Eye (tissue), 1 donor: ENCODE measurements at regions not wholly inside any gene's neighbourhood (a gene's known extent, or its start where the extent isn't known, plus 50 kb on each side); places are given as distances from the start of the nearest gene placed in this dataset.

Source experiments
- DNase-seq: peaks from one replicate; pipeline ENCODE4 v3.0.0-alpha.2; 2015

DNA sequence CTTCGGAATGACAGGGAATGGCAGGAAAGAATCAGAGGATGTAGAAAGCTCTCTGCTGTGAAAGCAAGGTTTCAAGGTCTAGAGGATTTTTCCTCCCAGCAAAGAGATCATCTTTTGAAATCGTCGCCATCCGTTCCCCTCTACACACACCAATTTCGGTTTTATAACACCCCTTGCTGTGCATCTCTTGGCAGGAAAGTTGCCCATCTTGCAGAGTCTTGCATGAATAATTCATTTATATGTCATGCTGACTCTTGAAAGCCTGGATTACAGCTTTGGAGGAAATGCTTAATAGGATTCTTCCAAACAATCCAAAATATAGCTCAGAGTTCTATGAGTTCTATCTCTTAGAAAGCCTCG is 262.7 kb downstream of the CHL1 start:
- peak; percentile 41 for DNase-seq

- DNase-seq, result no peak
Measured at GRCh38 chr3:461006-461405, 264.4 kb downstream of the CHL1 start.

DNA sequence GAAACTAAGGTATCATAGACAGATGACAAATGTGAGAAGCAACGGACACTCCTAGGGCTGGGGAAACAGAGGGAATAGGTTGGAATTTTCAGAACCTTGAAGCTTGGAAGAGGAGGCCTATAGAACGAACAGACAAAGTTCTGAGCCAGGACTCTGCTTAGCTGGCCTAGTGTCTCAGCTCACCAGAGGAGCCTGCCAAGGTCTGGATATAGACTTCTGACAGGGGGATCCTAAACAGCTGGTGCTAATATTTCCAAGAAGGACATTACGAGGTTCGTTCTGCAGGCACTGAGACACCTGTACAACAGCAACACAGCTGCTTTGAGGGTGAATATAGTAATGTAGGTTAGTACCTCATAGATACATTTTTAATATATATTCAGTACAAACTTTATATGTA is 266.3 kb downstream of the CHL1 start:
- no peak for DNase-seq

GRCh38 chr3:463252-464192 is 267.0 kb downstream of the CHL1 start:
- peak; percentile 14 for DNase-seq

GRCh38 chr3:464255-464654 is 267.7 kb downstream of the CHL1 start:
- no peak for DNase-seq

DNA sequence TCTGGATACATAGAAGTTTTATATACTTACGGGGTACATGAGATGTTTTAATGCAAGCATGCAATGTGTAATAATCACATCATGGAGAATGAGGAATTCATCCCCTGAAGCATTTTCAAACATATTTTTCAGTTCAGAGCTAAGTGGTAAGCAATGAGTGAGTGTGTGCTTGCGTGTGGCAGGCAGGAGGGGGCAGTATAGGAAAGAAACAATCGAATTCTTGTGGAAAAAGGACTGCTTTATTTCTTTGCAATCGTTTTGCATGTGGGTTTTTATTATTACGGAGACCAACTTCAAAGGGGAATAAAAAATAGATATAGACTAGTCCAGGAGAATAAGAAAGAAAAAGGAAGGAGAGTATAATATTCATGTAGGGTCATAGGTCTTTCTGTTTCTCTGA is 271.6 kb downstream of the CHL1 start:
- peak; percentile 26 for DNase-seq

- DNase-seq, result no peak
Measured at GRCh38 chr3:473033-473800, 276.7 kb downstream of the CHL1 start.

DNA sequence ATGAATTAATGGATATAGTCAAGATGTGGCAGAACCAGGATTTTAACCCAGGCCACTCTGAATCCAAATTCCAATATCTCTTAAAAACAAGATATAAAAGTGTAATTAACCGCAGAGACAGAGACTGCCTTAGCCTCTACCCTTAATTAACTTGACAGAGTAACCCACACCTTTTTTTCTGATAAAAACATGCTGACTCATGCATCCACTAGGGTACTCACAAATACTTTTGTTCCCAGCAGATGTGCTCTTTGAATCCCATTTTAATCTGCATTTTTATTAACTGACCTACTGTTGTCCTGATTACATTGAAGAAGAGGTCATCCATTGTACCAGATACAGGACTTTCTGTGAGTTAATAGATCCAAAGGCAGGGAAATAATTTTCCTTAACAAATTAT is 278.3 kb downstream of the CHL1 start:
- no peak for DNase-seq

DNA sequence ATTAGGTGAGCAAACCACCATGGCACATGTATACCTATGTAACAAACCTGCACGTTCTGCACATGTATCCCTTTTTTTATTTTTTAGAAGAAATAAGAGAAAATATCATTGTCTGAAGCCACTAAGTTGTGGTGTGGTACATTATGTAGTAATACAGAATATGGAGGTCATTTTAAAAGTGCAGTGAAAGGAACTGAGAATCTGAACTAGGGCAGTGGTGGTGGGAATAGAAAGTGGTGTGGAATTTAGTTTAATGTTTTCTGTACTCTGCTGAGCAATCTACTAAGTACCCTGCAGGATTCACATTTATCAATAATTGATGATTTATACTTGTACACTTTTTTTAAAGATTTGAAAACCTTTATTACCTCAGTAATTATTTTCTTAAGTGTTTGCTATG is 283.5 kb downstream of the CHL1 start:
- no peak for DNase-seq

DNA sequence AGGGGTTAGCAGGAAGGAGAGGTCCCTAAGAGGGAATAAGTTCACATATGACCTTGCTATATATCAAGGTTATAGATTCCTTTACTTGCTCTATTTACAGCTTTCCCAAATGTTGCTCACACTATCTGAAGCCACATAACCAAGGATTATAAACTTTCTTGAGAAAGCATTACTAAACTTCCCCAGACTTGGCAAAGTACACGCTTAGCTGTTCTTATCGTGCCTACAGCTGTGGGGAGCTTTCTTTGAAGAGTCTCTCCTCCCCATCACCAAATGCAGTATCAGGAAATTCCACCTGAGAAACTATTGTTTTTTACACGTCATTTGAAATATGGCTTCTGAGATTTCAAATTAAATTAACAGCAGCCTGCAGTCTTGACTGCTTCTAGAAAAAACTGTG is 284.5 kb downstream of the CHL1 start:
- no peak for DNase-seq

DNA sequence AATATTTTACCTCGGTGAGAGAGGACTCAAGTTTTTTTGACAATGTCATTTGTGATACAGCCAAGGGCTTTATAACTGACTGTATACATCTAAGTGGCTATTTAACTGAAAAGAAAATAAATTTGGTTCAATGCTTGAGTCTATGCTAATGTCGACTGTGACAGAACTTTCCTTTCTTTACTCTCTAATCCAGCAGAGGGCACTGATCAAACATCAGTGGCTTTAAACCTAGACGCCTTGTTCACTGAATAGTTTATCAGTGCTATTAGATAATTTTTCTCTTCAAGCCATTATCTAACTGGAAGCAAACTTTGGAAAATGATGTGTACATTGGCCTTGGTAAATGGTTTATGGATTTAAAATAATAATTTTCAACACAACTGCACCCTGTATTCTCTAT is 285.1 kb downstream of the CHL1 start:
- DNase-seq, result no peak

GRCh38 chr3:482479-482878 is 285.9 kb downstream of the CHL1 start:
- DNase-seq, result no peak

- no peak for DNase-seq
Measured at GRCh38 chr3:484341-484740, 287.8 kb downstream of the CHL1 start.

DNA sequence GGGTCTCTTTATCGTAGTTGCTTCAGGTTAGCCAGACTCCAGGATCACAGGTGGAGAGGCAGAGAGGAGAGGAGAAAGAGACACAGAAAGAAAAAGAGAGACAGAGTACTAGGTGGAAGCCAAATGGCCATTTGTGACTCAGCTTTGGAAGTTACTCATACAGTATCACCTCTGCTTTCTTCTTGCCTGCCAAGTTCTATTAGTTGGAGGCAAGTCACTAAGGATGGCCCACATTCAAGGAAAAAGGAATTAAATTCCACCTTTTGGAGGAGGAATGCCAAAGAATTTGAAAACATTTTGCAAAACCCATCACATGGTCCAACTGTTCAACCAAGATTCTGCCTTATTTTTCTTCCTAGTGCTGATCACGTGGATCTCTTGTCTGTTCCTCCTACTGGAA is 291.1 kb downstream of the CHL1 start:
- DNase-seq, result no peak

- DNase-seq, result no peak
Measured at GRCh38 chr3:492586-493316, 296.2 kb downstream of the CHL1 start.

DNA sequence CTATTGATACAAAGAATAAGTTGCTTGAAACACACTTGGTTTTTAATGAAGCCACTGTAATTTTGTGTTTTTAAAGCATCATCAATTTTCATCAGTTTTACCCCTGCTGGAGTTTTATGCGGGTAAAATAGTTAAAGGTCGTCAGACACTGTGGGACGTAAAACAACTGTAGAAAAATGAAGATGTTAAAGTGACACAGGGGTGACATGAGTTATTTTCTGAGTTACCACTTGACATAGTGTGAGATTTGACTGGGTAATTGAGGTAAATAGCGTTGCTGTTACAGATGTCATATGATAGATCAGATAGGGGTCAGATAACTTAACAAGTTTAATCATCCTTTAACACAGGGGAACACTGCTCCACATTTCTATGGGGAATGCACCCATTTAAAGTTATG is 297.6 kb downstream of the CHL1 start:
- no peak for DNase-seq

DNA sequence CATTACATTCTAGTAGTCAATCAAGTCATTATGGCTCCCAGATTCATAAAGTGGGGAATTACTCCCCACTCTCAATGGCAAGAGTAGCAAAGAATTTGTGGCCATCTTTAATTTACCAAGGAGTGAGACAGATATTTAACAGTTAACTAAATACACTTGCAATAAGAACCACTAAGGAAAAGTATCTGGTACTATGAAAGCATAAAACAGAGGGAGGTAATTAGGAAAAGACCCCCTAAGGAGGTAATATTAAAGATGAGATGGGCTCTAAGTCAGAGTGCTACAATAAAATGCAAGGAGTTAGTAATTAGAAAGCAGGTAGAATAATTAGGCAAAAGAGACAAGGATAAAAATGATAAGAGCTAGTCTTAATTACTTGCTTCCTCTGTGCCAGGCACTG is 301.9 kb downstream of the CHL1 start:
- no peak for DNase-seq

GRCh38 chr3:499001-499761 is 302.6 kb downstream of the CHL1 start:
- no peak for DNase-seq

- no peak for DNase-seq
Measured at GRCh38 chr3:502486-502885, 305.9 kb downstream of the CHL1 start.

GRCh38 chr3:513301-513700 is 316.7 kb downstream of the CHL1 start:
- no peak for DNase-seq

DNA sequence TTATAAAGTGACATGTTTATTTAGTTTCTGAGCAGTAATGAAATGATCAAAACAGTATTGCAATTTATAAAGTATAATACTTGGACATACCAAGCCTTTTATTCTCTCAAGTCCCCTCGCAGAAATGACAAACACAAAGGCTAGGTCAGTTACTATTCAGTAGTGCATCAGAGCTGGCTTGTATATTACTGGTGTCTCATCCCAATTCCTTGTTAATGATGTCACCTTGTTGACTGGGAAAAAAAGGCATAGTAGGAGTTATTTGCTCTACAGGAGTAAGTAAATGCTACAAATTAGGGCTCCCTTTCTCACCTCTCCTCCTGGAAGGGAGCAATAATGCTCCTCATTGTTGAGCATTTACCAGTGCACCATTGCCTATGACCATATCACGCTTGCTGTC is 317.6 kb downstream of the CHL1 start:
- DNase-seq, result no peak

- DNase-seq, result no peak
Measured at GRCh38 chr3:519026-519425, 322.5 kb downstream of the CHL1 start.

- DNase-seq, result no peak
Measured at GRCh38 chr3:522888-523287, 326.3 kb downstream of the CHL1 start.
